HEK293 (cell line): ENCODE measurements at regions not wholly inside any gene's neighbourhood (a gene's known extent, or its start where the extent isn't known, plus 50 kb on each side); places are given as distances from the start of the nearest gene placed in this dataset.

Source experiments
- CTCF ChIA-PET: fragments of 350-600 bp; formaldehyde crosslinking; extraction: SDS; loops from one replicate; lab custom pipeline; 2021; ENCODE audit warnings: antibody characterized with exemption; lab: Yijun Ruan, JAX
- POLR2A ChIA-PET: fragments of 300-600 bp; formaldehyde crosslinking; extraction: SDS; loops from one replicate; lab custom pipeline; 2020; ENCODE audit warnings: antibody characterized with exemption, inconsistent platforms; lab: Yijun Ruan, JAX
- H3K27ac ChIP-seq: fragments of 200-500 bp; sonication (Bioruptor generic); 2 replicates; pipeline ENCODE4 v1.5.1; 2014; ENCODE audit warnings: low read depth, low read length, control low read depth, inconsistent platforms; ENCODE audit errors: extremely low read depth
- H3K36me3 ChIP-seq, 2 experiments: fragments of 200-500 bp in 1 of 2; sonication (Bioruptor generic) in 1 of 2; 1 replicate in 1 of 2; 2 replicates in 1 of 2; pipeline ENCODE4 v1.5.1; 2014 to 2017; ENCODE audit warnings: inconsistent platforms in 2 of 2, low read length in 2 of 2; ENCODE audit not compliant: control insufficient read depth in 2 of 2, insufficient read depth in 1 of 2
- H3K4me1 ChIP-seq: fragments of 200-500 bp; sonication (Bioruptor generic); 2 replicates; pipeline ENCODE4 v1.5.1; 2014; ENCODE audit warnings: mild to moderate bottlenecking, low read length, inconsistent platforms; ENCODE audit not compliant: control insufficient read depth, insufficient read depth
- H3K4me3 ChIP-seq: 2 replicates; pipeline ENCODE4 v1.5.1; 2011; ENCODE audit warnings: low read depth, mild to moderate bottlenecking, control low read depth, low read length, moderate library complexity
- H3K9me3 ChIP-seq: fragments of 200-500 bp; sonication (Bioruptor generic); 2 replicates; pipeline ENCODE4 v1.5.1; 2014; ENCODE audit warnings: low read depth, low read length, inconsistent platforms; ENCODE audit not compliant: control insufficient read depth, insufficient read depth
- FEZF1 ChIP-seq: fragments of 450-650 bp; formaldehyde crosslinking; IDR thresholded peaks from 2 replicates; pipeline ENCODE4 v1.5.1; 2016; ENCODE audit warnings: missing biosample characterization, missing genetic modification characterization
- GLI2 ChIP-seq: fragments of 450-650 bp; formaldehyde crosslinking; IDR thresholded peaks from 2 replicates; pipeline ENCODE4; 2017; ENCODE audit warnings: missing biosample characterization, missing genetic modification characterization, low read depth, borderline replicate concordance
- IKZF3 ChIP-seq: fragments of 450-650 bp; IDR thresholded peaks from 2 replicates; pipeline ENCODE4 v1.5.0; 2018; ENCODE audit warnings: missing biosample characterization, mild to moderate bottlenecking, missing genetic modification characterization, moderate library complexity
- PRDM10 ChIP-seq: fragments of 450-650 bp; formaldehyde crosslinking; IDR thresholded peaks from 2 replicates; pipeline ENCODE4 v1.5.1; 2016; ENCODE audit warnings: missing biosample characterization, missing genetic modification characterization
- RBAK ChIP-seq: fragments of 450-650 bp; formaldehyde crosslinking; IDR thresholded peaks from 2 replicates; pipeline ENCODE4 v1.5.1; 2016; ENCODE audit warnings: missing biosample characterization, missing genetic modification characterization
- ZBTB17 ChIP-seq: fragments of 450-650 bp; formaldehyde crosslinking; IDR thresholded peaks from 2 replicates; pipeline ENCODE4 v1.5.1; 2016; ENCODE audit warnings: missing biosample characterization, missing genetic modification characterization
- ZBTB20 ChIP-seq: fragments of 450-650 bp; formaldehyde crosslinking; IDR thresholded peaks from 2 replicates; pipeline ENCODE4 v1.5.1; 2016; ENCODE audit warnings: missing biosample characterization, missing genetic modification characterization
- ZNF157 ChIP-seq: fragments of 450-650 bp; formaldehyde crosslinking; IDR thresholded peaks from 2 replicates; pipeline ENCODE4 v1.5.1; 2016; ENCODE audit warnings: missing biosample characterization, missing genetic modification characterization
- ZNF2 ChIP-seq: fragments of 450-650 bp; formaldehyde crosslinking; IDR thresholded peaks from 2 replicates; pipeline ENCODE4 v1.5.1; 2016; ENCODE audit warnings: missing biosample characterization, missing genetic modification characterization
- ZNF223 ChIP-seq: fragments of 450-650 bp; formaldehyde crosslinking; IDR thresholded peaks from 2 replicates; pipeline ENCODE4 v1.5.1; 2016; ENCODE audit warnings: missing biosample characterization, missing genetic modification characterization
- ZNF266 ChIP-seq: fragments of 450-650 bp; formaldehyde crosslinking; IDR thresholded peaks from 2 replicates; pipeline ENCODE4 v1.5.1; 2016; ENCODE audit warnings: missing biosample characterization, missing genetic modification characterization, low read depth
- ZNF324 ChIP-seq: fragments of 450-650 bp; formaldehyde crosslinking; IDR thresholded peaks from 2 replicates; pipeline ENCODE4 v1.5.1; 2016; ENCODE audit warnings: missing biosample characterization, missing genetic modification characterization
- ZNF341 ChIP-seq: fragments of 450-650 bp; formaldehyde crosslinking; IDR thresholded peaks from 2 replicates; pipeline ENCODE4; 2016; ENCODE audit warnings: low read depth, missing biosample characterization, missing genetic modification characterization
- ZNF391 ChIP-seq: fragments of 450-650 bp; formaldehyde crosslinking; IDR thresholded peaks from 2 replicates; pipeline ENCODE4 v1.5.1; 2016; ENCODE audit warnings: low read depth, missing biosample characterization, missing genetic modification characterization, borderline replicate concordance
- ZNF394 ChIP-seq: fragments of 450-650 bp; formaldehyde crosslinking; IDR thresholded peaks from 2 replicates; pipeline ENCODE4 v1.5.1; 2016; ENCODE audit warnings: missing biosample characterization, missing genetic modification characterization, mild to moderate bottlenecking, moderate library complexity, borderline replicate concordance
- ZNF473 ChIP-seq: fragments of 450-650 bp; formaldehyde crosslinking; IDR thresholded peaks from 2 replicates; pipeline ENCODE4 v1.5.1; 2017; ENCODE audit warnings: missing biosample characterization, missing genetic modification characterization
- ZNF501 ChIP-seq: fragments of 450-650 bp; formaldehyde crosslinking; IDR thresholded peaks from 2 replicates; pipeline ENCODE4 v1.5.1; 2016; ENCODE audit warnings: missing biosample characterization, missing genetic modification characterization
- ZNF623 ChIP-seq: fragments of 450-650 bp; formaldehyde crosslinking; IDR thresholded peaks from 2 replicates; pipeline ENCODE4 v1.5.1; 2016; ENCODE audit warnings: missing biosample characterization, missing genetic modification characterization
- ZNF629 ChIP-seq: fragments of 450-650 bp; formaldehyde crosslinking; IDR thresholded peaks from 2 replicates; pipeline ENCODE4 v1.5.1; 2017; ENCODE audit warnings: missing biosample characterization, missing genetic modification characterization
- ZNF658 ChIP-seq: fragments of 450-650 bp; formaldehyde crosslinking; IDR thresholded peaks from 2 replicates; pipeline ENCODE4; 2016; ENCODE audit warnings: missing biosample characterization, missing genetic modification characterization
- ZNF660 ChIP-seq: fragments of 450-650 bp; IDR thresholded peaks from 2 replicates; pipeline ENCODE4 v1.5.1; 2018; ENCODE audit warnings: missing biosample characterization, mild to moderate bottlenecking, missing genetic modification characterization
- ZNF670 ChIP-seq: fragments of 450-650 bp; formaldehyde crosslinking; IDR thresholded peaks from 2 replicates; pipeline ENCODE4 v1.5.1; 2016; ENCODE audit warnings: missing biosample characterization, missing genetic modification characterization, low read depth
- ZNF701 ChIP-seq: fragments of 450-650 bp; formaldehyde crosslinking; IDR thresholded peaks from 2 replicates; pipeline ENCODE4 v1.5.1; 2016; ENCODE audit warnings: missing biosample characterization, missing genetic modification characterization
- TF ChIP-seq, protein P1 (sequence below): fragments of 450-650 bp; formaldehyde crosslinking; IDR thresholded peaks from 2 replicates; pipeline ENCODE4 v1.5.1; 2016; ENCODE audit warnings: missing biosample characterization, missing genetic modification characterization
- TF ChIP-seq, protein P2 (sequence below): fragments of 450-650 bp; formaldehyde crosslinking; conservative IDR thresholded peaks from 2 replicates; pipeline ENCODE4 v1.5.1; 2016; ENCODE audit warnings: low read depth, missing biosample characterization, missing genetic modification characterization
- TF ChIP-seq, protein P3 (sequence below): fragments of 450-650 bp; formaldehyde crosslinking; IDR thresholded peaks from 2 replicates; pipeline ENCODE4 v1.5.1; 2016; ENCODE audit warnings: missing biosample characterization, missing genetic modification characterization, low read depth

DNA sequence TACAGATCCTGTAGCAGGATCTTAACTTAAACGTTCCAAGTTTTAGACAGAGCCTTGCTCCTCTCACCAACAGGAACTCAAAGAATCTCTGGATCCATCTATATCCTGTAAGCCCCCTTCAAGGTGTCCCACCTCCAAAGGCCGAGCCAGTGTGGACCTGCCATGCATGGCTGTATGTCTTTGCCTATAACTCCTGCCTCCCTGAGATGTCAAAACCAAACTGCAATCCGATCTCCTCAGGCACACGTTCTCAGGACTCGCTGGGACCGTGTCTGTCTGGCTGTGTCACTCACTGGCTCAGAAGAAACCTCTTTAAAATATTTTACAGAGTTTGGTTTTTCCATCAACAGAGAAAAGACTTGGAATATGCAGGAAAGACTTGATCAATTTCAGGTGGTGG, 51.4 kb upstream of the FAM20C start:
- CTCF ChIA-PET, result no interaction called here
- Histone ChIP-seq H3K4me3 (no peak overlapping the region), H3K4me1 (no peaks in the 10 kb centered on the region), H3K27ac (no peak overlapping the region), H3K9me3 (no peaks in the 10 kb centered on the region), H3K36me3 (no peaks in the 10 kb centered on the region)
- POLR2A ChIA-PET, result no interaction called here
- TF ChIP-seq ZNF670 (tag by site-specific recombination) (no peak), ZNF324 (tag by site-specific recombination) (no peak), ZNF157 (no peak), ZNF501 (tag by site-specific recombination) (no peak), ZNF341 (tag by site-specific recombination) (no peak), RBAK (tag by site-specific recombination) (no peak), IKZF3 (tag by site-specific recombination) (no peak), ZNF629 (tag by site-specific recombination) (no peak), GLI2 (tag by site-specific recombination) (no peak), ZNF266 (tag by site-specific recombination) (no peak), PRDM10 (tag by site-specific recombination) (no peak), ZNF473 (tag by site-specific recombination) (no peak)
- TF ChIP-seq, protein P1, sequence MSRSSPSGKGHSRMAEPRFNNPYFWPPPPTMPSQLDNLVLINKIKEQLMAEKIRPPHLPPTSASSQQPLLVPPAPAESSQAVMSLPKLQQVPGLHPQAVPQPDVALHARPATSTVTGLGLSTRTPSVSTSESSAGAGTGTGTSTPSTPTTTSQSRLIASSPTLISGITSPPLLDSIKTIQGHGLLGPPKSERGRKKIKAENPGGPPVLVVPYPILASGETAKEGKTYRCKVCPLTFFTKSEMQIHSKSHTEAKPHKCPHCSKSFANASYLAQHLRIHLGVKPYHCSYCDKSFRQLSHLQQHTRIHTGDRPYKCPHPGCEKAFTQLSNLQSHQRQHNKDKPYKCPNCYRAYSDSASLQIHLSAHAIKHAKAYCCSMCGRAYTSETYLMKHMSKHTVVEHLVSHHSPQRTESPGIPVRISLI (tag by site-specific recombination), result no peak

GRCh38 chr7:142248-142941, 50.0 kb upstream of the FAM20C start:
- CTCF ChIA-PET, result no interaction called here
- peaks cover 0 to 12% of the 10 kb centered on the region in 2 experiments; a peak in 1 of 3 replicates for H3K36me3 ChIP-seq
- TF ChIP-seq ZNF394 (tag by site-specific recombination) (no peak), FEZF1 (tag by site-specific recombination) (no peak), ZNF623 (tag by site-specific recombination) (no peak), ZNF629 (tag by site-specific recombination) (no peak), ZNF2 (tag by site-specific recombination) (no peak), ZNF223 (no peak), ZNF658 (tag by site-specific recombination) (no peak), ZNF391 (tag by site-specific recombination) (no peak), ZBTB17 (tag by site-specific recombination) (no peak), ZBTB20 (no peak), ZNF660 (no peak), ZNF701 (tag by site-specific recombination) (no peak)
- TF ChIP-seq, protein P2, sequence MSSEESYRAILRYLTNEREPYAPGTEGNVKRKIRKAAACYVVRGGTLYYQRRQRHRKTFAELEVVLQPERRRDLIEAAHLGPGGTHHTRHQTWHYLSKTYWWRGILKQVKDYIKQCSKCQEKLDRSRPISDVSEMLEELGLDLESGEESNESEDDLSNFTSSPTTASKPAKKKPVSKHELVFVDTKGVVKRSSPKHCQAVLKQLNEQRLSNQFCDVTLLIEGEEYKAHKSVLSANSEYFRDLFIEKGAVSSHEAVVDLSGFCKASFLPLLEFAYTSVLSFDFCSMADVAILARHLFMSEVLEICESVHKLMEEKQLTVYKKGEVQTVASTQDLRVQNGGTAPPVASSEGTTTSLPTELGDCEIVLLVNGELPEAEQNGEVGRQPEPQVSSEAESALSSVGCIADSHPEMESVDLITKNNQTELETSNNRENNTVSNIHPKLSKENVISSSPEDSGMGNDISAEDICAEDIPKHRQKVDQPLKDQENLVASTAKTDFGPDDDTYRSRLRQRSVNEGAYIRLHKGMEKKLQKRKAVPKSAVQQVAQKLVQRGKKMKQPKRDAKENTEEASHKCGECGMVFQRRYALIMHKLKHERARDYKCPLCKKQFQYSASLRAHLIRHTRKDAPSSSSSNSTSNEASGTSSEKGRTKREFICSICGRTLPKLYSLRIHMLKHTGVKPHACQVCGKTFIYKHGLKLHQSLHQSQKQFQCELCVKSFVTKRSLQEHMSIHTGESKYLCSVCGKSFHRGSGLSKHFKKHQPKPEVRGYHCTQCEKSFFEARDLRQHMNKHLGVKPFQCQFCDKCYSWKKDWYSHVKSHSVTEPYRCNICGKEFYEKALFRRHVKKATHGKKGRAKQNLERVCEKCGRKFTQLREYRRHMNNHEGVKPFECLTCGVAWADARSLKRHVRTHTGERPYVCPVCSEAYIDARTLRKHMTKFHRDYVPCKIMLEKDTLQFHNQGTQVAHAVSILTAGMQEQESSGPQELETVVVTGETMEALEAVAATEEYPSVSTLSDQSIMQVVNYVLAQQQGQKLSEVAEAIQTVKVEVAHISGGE (tag by site-specific recombination), result no peak
- TF ChIP-seq, protein P3, sequence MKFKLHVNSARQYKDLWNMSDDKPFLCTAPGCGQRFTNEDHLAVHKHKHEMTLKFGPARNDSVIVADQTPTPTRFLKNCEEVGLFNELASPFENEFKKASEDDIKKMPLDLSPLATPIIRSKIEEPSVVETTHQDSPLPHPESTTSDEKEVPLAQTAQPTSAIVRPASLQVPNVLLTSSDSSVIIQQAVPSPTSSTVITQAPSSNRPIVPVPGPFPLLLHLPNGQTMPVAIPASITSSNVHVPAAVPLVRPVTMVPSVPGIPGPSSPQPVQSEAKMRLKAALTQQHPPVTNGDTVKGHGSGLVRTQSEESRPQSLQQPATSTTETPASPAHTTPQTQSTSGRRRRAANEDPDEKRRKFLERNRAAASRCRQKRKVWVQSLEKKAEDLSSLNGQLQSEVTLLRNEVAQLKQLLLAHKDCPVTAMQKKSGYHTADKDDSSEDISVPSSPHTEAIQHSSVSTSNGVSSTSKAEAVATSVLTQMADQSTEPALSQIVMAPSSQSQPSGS, result no peak

More at GRCh38 chr7:142248-142941, 50.0 kb upstream of the FAM20C start:
- POLR2A ChIA-PET, result no interaction called here
- H3K9me3 ChIP-seq, result no peaks in the 10 kb centered on the region
- no peaks in the 10 kb centered on the region for H3K4me1 ChIP-seq
- no peak overlapping the region for H3K27ac ChIP-seq
- no peak overlapping the region for H3K4me3 ChIP-seq
